ENCODE measurements at regions not wholly inside any gene's neighbourhood (a gene's known extent, or its start where the extent isn't known, plus 50 kb on each side); places are given as distances from the start of the nearest gene placed in this dataset.

DNA sequence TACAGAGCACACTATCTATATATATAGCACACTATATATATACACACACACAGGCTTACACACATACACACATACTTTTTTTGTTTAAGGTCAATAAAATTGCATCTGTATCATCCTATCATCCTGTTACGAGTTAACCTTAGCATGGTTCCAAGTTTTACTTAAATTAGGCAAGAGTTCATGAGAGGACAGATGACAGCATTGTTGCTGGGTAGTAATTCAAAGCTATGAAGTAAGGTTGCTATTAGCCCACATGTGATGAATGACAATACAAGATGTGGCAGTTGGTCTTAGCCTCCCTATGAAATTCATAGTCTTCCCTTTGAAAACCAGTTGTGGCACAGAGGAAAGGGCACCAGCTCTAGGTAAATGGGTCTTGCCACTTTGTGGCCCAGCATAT lies 438.1 kb downstream of the ACTL7B start:
- no peak overlapping the region for H3K27ac ChIP-seq (ENCODE audit: insufficient read depth, low read depth, low read length)
- no peaks in the 10 kb centered on the region for H3K9me1 ChIP-seq (replicated peaks; ENCODE audit: control insufficient read depth, extremely low read depth, insufficient read depth, low read length)
- DNase-seq (ENCODE audit: low read depth, low spot score) = no peak
- POLR2A ChIA-PET = no interaction called here
- CTCF ChIA-PET = interaction anchor here (0.8 to 2.5 kb wide), 6 partner anchors 9 to 930 kb away, joined by 3 to 27 read pairs (median 4); no protein-coding TSS in a partner anchor
- no peak overlapping the region for H3K4me3 ChIP-seq (replicated peaks in 1 of 3; ENCODE audit: insufficient read depth in 1 of 3, low read depth in 1 of 3, low read length in 3 of 3)
- no peak overlapping the region for H2AFZ ChIP-seq (ENCODE audit: low read depth, low read length)
- no peaks in the 10 kb centered on the region for H3K4me1 ChIP-seq (ENCODE audit: control insufficient read depth, extremely low read depth, insufficient read depth, low read length)
- no peaks in the 10 kb centered on the region for H3K36me3 ChIP-seq (ENCODE audit: control insufficient read depth in 2 of 2, extremely low read depth in 1 of 2, insufficient read depth in 2 of 2, low read length in 2 of 2)
- H3K4me2 ChIP-seq (ENCODE audit: insufficient read depth, low read length) = no peak overlapping the region
- TF ChIP-seq MYC (IDR thresholded peaks at IDR 0.05; ENCODE audit: low read depth, low read length) = no peak
- TF ChIP-seq, protein P1, sequence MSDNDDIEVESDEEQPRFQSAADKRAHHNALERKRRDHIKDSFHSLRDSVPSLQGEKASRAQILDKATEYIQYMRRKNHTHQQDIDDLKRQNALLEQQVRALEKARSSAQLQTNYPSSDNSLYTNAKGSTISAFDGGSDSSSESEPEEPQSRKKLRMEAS (IDR thresholded peaks at IDR 0.05; ENCODE audit: insufficient read depth, insufficient read length) = no peak
- TF ChIP-seq FOS (IDR thresholded peaks at IDR 0.05; ENCODE audit: borderline replicate concordance, insufficient read depth, low read length) = no peak
- no peak for TF ChIP-seq JUN (IDR thresholded peaks at IDR 0.05; ENCODE audit: borderline replicate concordance, insufficient read depth, insufficient read length, low read depth)
- TF ChIP-seq, protein P2, sequence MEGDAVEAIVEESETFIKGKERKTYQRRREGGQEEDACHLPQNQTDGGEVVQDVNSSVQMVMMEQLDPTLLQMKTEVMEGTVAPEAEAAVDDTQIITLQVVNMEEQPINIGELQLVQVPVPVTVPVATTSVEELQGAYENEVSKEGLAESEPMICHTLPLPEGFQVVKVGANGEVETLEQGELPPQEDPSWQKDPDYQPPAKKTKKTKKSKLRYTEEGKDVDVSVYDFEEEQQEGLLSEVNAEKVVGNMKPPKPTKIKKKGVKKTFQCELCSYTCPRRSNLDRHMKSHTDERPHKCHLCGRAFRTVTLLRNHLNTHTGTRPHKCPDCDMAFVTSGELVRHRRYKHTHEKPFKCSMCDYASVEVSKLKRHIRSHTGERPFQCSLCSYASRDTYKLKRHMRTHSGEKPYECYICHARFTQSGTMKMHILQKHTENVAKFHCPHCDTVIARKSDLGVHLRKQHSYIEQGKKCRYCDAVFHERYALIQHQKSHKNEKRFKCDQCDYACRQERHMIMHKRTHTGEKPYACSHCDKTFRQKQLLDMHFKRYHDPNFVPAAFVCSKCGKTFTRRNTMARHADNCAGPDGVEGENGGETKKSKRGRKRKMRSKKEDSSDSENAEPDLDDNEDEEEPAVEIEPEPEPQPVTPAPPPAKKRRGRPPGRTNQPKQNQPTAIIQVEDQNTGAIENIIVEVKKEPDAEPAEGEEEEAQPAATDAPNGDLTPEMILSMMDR (IDR thresholded peaks at IDR 0.05; ENCODE audit: extremely low read depth in 1 of 2, insufficient read depth in 1 of 2, low read depth in 1 of 2, low read length in 2 of 2) = no peak
- no peak for TF ChIP-seq GATA2 (IDR thresholded peaks at IDR 0.05; ENCODE audit: insufficient read depth, insufficient read length, low read depth, low read length)
- TF ChIP-seq EZH2 (IDR thresholded peaks at IDR 0.05; ENCODE audit: borderline replicate concordance, low read depth, low read length, severe bottlenecking) = no peak
- no peak for TF ChIP-seq POLR2A (IDR thresholded peaks at IDR 0.05; ENCODE audit: low read depth, low read length)
- TF ChIP-seq POLR2AphosphoS5 (IDR thresholded peaks at IDR 0.05; ENCODE audit: insufficient read depth, low read depth, low read length) = no peak
- FAIRE-seq = no peak
- no peaks in the 10 kb centered on the region for H3K9me3 ChIP-seq (replicated peaks; ENCODE audit: control insufficient read depth, insufficient read depth, low read length)
- no peaks in the 10 kb centered on the region for H4K20me1 ChIP-seq (replicated peaks; ENCODE audit: control insufficient read depth, extremely low read depth, insufficient read depth, low read length)
- intact Hi-C loops (cut with micrococcal nuclease) = no loop called here
- no peaks in the 10 kb centered on the region for H3K27me3 ChIP-seq (ENCODE audit: control insufficient read depth in 2 of 2, insufficient read depth in 2 of 2, low read length in 2 of 2)
- H3K9ac ChIP-seq (replicated peaks; ENCODE audit: extremely low read depth, insufficient read depth, low read length) = no peak overlapping the region
- no TSS peak for BruUV-seq (replicated peaks)
- no peaks in the 10 kb centered on the region for H3K79me2 ChIP-seq (ENCODE audit: control insufficient read depth, insufficient read depth, low read length)
- dilution Hi-C loops (cut with MboI; ENCODE audit: extremely low pct_ligation_motif_present, low sequenced_read_pairs) = no loop called here

Data from endothelial cell of umbilical vein (primary cell).